ENCODE measurements at regions not wholly inside any gene's neighbourhood (a gene's known extent, or its start where the extent isn't known, plus 50 kb on each side); places are given as distances from the start of the nearest gene placed in this dataset.
"Not testable (repeated sequence)": the region's sequence is repeated elsewhere in the genome, so short reads cannot be mapped to it uniquely, and the experiment has no call there.

DNA sequence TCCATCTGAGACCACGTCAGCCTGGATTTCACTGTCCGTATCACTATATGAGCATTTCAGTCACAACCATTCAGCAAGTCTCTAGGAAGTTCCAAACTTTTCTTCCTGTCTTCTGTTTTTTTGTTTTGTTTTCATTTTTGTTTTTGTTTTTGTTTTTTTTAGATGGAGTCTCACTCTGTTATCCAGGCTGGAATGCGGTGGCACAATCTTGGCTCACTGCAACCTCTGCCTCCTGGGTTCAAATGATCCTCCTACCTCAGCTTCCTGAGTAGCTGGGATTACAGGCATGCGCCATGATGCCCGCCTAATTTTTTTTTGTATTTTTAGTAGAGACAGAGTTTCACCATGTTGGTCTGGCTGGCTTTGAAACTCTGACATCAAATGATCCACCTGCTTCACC lies 1715.9 kb downstream of the SPATA31A7 start:
- TF ChIP-seq POLR2AphosphoS5, POLR2A (IDR thresholded peaks at IDR 0.05; ENCODE audit: low read depth, low read length): not testable (repeated sequence)
